Glomerular visceral epithelial cell (primary cell): ENCODE measurements at regions not wholly inside any gene's neighbourhood (a gene's known extent, or its start where the extent isn't known, plus 50 kb on each side); places are given as distances from the start of the nearest gene placed in this dataset.
A peak's percentile ranks its signal among the peaks of the same experiment; 100 is the strongest.
"Not testable (repeated sequence)": the region's sequence is repeated elsewhere in the genome, so short reads cannot be mapped to it uniquely, and the experiment has no call there.

Experiments used
- DNase-seq: peaks from one replicate; pipeline ENCODE4 v3.0.0-alpha.2; 2016; ENCODE audit errors: extremely low spot score

DNA sequence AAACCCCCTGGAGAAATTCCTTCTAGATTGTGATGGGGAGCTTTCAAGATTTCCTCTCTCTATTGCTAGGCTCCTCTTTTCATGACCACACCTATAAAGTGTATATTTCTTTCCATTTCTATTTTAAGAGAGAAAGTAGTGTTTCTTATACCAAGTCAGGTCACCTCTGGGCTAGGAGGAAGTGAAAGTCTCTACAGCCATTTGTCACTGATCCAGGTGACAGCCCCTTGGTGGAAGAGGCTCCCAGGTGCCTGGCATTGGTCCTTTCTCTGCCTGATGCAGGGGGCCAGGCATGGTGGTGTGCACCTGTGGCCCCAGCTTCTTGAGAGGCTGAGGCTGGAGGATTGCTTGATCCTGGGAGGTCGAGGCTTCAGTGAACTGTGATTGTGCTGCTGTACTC is 64.7 kb downstream of the DHCR7 start:
- no peak for DNase-seq

- peak; percentile 10 for DNase-seq
Measured at GRCh38 chr11:71381781-71382505, 66.2 kb downstream of the DHCR7 start.

GRCh38 chr11:71379701-71380100 is 68.5 kb downstream of the DHCR7 start:
- DNase-seq = no peak

- no peak for DNase-seq
Measured at GRCh38 chr11:71373791-71374454, 74.3 kb downstream of the DHCR7 start.

DNA sequence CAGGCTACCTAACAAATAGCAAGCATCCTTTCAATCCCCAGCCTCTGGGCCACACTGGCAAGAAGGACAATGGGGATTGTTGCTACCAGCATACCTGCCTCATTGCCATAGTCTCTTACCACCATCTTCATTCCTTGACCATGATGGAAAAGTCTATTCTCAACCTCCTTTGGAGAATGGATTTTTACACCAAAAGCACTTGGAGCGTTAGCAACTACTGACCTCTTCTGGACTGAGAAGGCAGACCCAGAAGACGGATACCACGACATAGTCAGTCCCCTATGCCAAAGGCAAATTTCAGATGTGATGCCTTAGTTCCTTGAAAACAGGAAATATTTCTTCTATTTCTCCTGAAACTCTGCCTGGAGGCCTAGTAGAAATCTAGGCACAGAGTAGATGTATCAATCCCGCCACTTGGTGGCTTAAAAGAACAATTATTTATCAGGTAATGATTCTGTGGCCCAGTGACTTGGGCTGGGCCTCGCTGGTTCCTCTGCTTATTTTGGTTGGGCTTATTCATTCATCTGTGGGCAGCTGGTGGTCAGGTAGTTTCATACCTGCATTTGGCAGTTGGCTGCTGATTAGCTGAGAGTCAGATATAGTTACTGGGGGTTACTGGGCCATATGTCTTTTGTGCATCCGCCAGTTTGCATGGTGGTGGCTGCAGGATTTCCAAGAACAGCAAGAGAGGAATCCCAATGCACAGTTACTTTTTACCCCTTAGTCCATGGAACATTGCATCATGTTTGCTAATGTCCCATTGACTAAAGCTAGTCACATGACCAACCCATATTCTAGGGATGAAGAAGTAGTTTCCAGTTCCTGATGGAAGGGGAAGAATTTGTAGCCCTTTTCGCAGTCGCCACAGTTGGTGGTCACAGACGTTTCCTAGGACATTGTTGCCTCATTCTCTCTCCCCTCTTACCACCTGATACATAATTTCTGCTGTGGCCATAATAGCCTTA is 75.2 kb downstream of the DHCR7 start:
- peak; percentile 34 for DNase-seq

DNA sequence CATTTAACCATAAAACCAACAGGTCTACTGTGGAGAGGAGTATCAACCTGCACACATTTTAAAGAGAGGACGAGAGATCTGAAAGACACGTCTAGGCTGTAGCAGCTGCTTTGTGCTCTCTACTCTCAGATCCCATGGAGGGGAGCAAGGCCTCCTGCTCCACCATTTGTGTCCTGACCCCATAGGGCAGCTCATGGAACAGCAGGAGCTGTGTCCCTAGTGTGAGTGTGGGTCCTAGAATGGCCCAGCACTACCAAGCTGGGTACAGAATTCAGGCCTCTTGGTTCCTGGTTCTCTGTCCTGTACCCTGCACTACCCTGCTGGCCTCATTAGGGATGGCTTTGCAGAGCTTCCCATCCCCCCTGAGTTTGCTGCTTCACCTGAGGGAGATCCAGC is 76.5 kb downstream of the DHCR7 start:
- DNase-seq = no peak

DNA sequence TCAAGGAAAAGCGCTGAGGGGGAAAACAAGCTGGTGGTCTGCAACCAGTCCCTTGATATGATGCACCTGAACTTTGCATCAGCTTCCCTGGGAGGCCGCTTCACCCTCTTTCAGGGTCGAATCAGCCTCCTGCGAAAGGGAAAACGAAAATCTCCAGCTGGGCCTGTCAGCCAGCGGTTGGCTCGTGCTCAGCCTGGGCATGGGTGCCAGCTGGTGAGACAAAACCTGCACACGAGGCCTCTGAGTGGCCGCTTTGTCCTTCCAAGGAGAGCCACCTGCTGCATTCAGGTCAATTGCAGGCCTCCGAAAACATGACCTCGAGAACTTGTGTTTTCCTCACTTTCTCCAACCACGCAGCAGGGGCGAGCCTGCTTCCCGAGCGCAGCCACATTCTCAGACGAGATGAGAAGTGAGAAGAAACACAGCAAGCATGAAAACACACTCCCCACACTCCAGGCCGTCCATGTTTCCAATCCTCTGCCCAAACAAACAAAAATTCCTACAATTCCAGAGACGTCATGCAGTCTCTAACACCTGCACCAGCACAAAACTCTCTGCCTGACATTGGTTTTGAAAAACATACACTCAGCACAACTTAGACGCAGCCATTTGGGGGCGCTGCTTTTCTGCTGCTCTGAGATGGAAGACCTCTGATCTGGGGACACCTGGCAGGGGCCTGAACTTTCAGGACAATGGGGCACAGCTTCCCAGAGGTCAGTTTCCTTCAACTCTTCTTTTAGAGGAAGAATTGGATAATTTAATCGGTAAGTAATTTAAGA is 77.1 kb downstream of the DHCR7 start:
- DNase-seq = no peak

DNA sequence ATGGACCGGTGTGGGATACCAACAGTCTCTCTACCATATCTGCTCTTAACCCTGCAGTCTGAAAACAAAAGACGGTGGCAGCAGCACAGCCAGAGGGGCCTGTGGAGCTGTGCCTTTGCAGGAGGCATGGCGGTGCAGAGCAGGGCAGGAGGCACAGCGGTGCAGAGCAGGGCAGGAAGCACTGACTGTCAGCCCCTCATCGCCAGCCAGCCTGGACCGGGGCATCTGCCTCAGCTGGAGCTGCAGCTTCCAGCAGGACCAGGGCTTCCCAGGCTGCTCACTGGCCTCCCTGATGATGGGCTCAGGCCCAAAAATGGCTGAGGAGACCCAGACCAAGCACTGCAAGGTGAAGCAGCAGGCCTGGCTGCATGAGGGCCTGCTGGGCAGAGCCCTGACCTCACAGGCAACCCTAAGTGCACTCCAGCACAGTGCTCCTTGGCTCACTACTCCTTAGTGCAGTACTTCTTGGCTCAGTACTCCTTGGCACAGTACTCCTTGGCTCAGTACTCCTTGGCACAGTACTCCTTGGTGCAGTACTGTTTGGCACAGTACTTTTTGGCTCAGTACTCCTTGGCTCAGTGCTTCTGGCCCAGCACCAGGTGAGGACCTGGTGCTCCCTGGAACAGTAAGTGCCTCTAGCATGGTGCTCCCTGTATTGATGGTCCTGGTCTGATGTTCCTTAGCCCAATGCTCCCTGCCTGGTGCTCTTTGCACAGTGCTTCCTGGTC is 78.0 kb downstream of the DHCR7 start:
- no peak for DNase-seq

- DNase-seq = no peak
Measured at GRCh38 chr11:71369411-71369810, 78.8 kb downstream of the DHCR7 start.

DNA sequence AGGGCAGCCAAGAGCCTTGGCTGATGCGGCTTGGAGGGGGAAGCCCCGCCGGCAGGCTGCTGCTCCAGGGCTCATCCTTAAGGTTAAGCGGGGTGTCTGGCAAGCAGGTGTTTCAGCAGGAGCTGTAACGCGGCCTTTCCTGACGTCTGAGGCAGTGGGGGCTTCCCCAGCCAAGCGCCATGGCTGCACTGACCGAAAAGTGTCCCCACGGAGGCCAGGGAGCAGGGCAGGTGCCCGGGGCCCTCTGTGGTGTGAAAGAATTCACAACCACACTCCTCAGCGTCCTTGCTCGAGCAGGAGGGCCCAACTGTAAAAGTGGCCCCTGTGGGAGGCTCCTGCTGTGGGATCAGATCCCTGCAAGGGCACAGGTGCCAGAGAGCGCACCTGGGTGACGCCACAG is 79.2 kb downstream of the DHCR7 start:
- DNase-seq = no peak

DNA sequence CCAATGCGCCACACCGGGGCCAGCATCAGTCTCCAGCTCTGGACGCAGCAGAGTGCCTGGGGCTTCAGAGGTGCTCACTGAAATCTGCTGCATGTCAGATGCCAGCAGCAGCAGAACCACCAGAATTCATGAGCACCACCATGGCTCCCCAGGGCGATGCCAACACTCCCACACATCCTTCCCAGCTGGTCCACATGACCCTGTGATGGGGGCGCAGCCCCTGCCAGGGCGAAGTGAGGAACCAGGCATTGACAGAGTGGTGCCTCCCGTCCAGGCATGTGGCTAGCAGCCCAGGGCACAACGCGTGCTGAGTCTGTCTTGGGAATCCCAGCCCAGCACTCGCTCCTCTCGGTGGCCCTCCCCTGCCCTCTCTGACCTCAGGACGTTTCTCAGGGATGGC is 80.4 kb downstream of the DHCR7 start:
- DNase-seq = no peak

DNA sequence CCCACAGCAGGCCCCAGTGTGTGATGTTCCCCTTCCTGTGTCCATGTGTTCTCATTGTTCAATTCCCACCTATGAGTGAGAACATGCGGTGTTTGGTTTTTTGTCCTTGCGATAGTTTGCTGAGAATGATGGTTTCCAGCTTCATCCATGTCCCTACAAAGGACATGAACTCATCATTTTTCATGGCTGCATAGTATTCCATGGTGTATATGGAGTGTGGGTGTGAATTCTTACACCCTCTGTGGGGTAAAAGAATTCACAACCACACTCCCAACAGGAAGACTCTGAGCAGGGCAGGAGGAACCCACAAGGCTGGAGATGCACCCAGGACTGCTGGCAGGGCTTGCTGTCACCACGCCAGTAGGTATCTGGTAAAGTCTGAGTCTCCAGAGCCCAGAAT is 80.9 kb downstream of the DHCR7 start:
- DNase-seq = not testable (repeated sequence)

- DNase-seq = no peak
Measured at GRCh38 chr11:71366076-71366475, 82.1 kb downstream of the DHCR7 start.

DNA sequence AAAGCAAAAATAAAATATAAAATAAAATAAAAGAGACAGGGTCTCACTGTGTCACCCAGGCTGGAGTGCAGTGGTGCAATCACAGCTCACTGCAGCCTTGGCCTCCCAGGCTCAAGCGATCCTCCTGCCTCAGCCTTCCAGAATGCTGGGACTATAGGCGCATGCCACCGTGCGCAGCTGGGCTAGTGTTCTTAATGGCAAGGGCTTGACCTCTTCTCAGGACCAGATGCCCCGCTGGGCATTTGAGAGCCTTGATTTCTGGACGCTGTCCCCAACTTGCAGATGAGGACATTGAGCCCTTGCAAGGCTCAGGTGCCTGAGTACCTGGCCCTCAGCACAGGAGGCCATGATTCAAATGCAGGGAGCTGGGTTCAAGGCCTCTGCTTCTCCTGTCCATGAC is 82.6 kb downstream of the DHCR7 start:
- no peak for DNase-seq

DNA sequence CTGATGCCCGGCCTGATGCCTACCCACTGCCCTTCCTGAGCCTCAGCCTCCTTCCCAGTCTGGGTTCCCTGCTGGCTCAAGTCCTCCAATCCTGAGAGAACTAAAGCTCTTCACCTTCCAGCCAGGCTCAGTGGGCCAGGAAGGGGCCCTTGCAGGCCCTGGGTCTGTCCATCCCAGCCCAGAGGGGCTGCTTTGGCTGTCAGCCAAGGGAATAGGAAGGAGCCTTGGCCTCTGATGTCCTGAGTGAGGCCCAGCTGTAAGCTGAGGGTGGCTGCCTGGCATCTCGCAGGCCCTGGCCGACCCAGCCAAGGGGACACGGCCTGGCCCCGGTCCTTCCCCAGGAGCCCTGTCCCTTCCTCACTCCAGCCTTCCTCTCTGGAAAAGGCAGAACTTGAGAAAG is 83.4 kb downstream of the DHCR7 start:
- no peak for DNase-seq

- DNase-seq = no peak
Measured at GRCh38 chr11:71364176-71364671, 84.0 kb downstream of the DHCR7 start.

GRCh38 chr11:71363721-71364120 is 84.5 kb downstream of the DHCR7 start:
- no peak for DNase-seq

GRCh38 chr11:71358963-71359567 is 89.1 kb downstream of the DHCR7 start:
- no peak for DNase-seq

GRCh38 chr11:71358122-71358728 is 90.0 kb downstream of the DHCR7 start:
- DNase-seq = no peak

DNA sequence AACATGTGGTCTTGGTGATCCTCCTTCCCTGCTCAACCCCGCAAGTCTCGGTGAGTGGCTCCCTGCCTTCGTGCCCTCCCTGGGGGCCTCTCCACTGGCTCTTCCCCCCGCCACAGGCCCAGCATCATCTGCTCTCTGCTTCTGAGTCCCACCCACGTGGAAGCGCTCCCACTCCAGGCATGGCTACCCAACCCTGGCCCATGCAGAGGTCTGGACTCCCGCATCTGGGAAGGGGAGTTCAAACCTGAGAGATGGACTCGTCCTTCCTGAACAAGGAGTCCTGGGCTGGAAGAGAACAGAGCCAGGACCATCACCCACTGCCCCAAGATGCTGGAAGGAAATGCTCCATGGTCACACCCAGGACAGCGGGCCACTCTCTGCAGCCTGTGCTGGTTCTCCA is 90.8 kb downstream of the DHCR7 start:
- no peak for DNase-seq
